Pancreas (tissue), 10 donors: ENCODE measurements at regions not wholly inside any gene's neighbourhood (a gene's known extent, or its start where the extent isn't known, plus 50 kb on each side); places are given as distances from the start of the nearest gene placed in this dataset.
A peak's percentile ranks its signal among the peaks of the same experiment; 100 is the strongest.

Experiments used
- ATAC-seq, 4 donors: fragments of 200-7000 bp; cut with Tn5 transposase; one replicate each; pipeline versions ENCODE4 v1.8.0 to v1.9.1; 2020; ENCODE audit warnings: mild to moderate bottlenecking in 4 of 4, moderate library complexity in 4 of 4
- DNase-seq, 6 donors: peaks; one replicate each; pipeline ENCODE4 v3.0.0-alpha.2; 2020
- FAIRE-seq: peaks from 2 replicates; lab custom pipeline; 2012; peaks lifted over from hg19 to GRCh38; lab: Jason Lieb, UNC
- H3K27ac ChIP-seq, 4 donors: fragments of 200-600 bp; sonication (generic); 1 replicate in 3 of 4; 2 replicates in 1 of 4; pipeline versions ENCODE4 v1.5.0 to v1.8.0; 2020
- H3K27me3 ChIP-seq, 4 donors: fragments of 200-600 bp; one replicate each; pipeline ENCODE4 v1.8.0; 2021
- H3K36me3 ChIP-seq, 3 donors: fragments of 200-600 bp; sonication (generic) in 1 of 3; one replicate each; pipeline versions ENCODE4 v1.5.0 to v1.8.0; 2020 to 2021
- H3K4me1 ChIP-seq, 3 donors: fragments of 200-600 bp; one replicate each; pipeline ENCODE4 v1.8.0; 2021
- H3K4me3 ChIP-seq, 4 donors: fragments of 200-600 bp; sonication (generic) in 2 of 4; one replicate each; pipeline versions ENCODE4 v1.5.0 to v1.8.0; 2020 to 2021
- H3K9me3 ChIP-seq, 4 donors: fragments of 200-600 bp; one replicate each; pipeline ENCODE4 v1.8.0; 2021
- CTCF ChIP-seq, 4 donors: fragments of 200-600 bp; sonication (generic) in 3 of 4; IDR thresholded peaks; one replicate each; pipeline versions ENCODE4 v1.5.0 to v1.8.0; 2021; ENCODE audit warnings: antibody characterized with exemption in 4 of 4
- WGBS, 2 donors: extraction: QIAGEN DNeasy Blood & Tissue Kit; methylation state at CpG; one replicate each; pipeline ENCODE4 v1.1.7; 2013; 5-methylcytosine and 5-hydroxymethylcytosine counted together
- intact Hi-C, 3 donors: fragments of 100-400 bp; cut with DNase I; formaldehyde crosslinking; loops; one replicate each; pipeline versions ENCODE4 v1.11.1 to v1.14.2; 2022
- donor health status: healthy with polysubstance abuse.
- donor health status: DM: no; HTN: no; CAD: no; lungs with moderate emphysema.
- donor health status: DM: no; HTN: no; CAD: no.
- donor health status: control.
- donor health status: control.
- donor health status: Bipolar disorder and iron deficiency.
- donor health status: DM: yes; HTN: yes; CAD: no.
- donor health status: DM: no; HTN: no; CAD: no.
- donor health status: DM: no; HTN: no; CAD: no.
- donor health status: DM: yes; HTN: yes; CAD: no.

DNA sequence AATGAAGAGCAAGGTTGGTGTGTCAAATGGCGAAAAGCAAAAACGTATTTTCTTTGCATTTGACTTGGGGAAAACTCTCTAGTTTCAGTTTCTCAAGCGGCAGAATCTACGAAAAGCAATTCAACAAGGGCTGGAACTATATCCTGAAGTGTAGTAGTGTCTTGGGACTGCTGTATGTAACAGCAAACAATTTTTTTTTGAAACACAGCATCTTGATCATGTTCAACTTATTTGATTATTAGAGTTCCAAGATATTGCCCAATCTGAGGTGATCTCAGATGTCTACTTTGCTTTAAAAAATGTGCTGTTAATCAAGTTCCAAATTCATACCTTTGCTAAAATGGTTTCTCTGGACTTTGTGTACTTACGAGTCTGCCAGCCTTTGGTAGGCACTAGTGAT is 120.6 kb downstream of the ZWINT start:
- H3K4me1 ChIP-seq: no peaks in the 10 kb centered on the region
- intact Hi-C loops: no loop called here
- H3K27me3 ChIP-seq: no peaks in the 10 kb centered on the region
- no peaks in the 10 kb centered on the region for H3K9me3 ChIP-seq
- 50 to 71% methylated on average over 5 of the region's 5 CpGs for WGBS, 2 donors
- FAIRE-seq (no peak), ATAC-seq (no peak), DNase-seq (no peak)
- H3K4me3 ChIP-seq: no peak overlapping the region
- H3K27ac ChIP-seq: no peak overlapping the region
- no peak for TF ChIP-seq CTCF (IDR thresholded peaks at IDR 0.05)
- no peaks in the 10 kb centered on the region for H3K36me3 ChIP-seq

GRCh38 chr10:56231436-56231835 is 129.6 kb downstream of the ZWINT start:
- intact Hi-C loops: no loop called here
- no peaks in the 10 kb centered on the region for H3K9me3 ChIP-seq
- 32 to 42% methylated on average over 5 of the region's 5 CpGs for WGBS, 2 donors
- DNase-seq (no peak), FAIRE-seq (no peak), ATAC-seq (no peak)
- H3K4me1 ChIP-seq: no peaks in the 10 kb centered on the region
- no peaks in the 10 kb centered on the region for H3K27me3 ChIP-seq
- no peaks in the 10 kb centered on the region for H3K36me3 ChIP-seq
- no peak overlapping the region for H3K27ac ChIP-seq
- TF ChIP-seq CTCF (IDR thresholded peaks at IDR 0.05): no peak
- H3K4me3 ChIP-seq: no peak overlapping the region

GRCh38 chr10:56222237-56222636 is 138.8 kb downstream of the ZWINT start:
- intact Hi-C loops: no loop called here
- ATAC-seq: no peak

DNA sequence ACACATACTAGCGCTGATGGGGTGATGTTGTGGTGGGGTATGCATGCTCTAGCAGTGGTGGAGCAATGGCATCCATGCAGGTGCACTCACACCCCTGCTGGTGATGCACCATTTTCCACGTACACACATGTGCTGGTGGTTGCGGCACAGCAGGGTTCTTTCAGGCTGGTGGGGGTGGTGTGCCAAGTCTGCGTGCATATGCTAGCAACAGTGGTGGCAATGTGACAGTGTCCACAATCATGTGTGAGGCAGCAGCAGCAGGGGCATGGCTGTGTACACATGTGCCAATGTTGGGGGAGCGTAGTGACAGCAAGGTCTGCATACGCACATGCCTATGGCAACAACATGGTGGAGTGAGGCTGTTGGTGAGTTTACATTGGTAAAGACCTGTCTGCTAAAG is 148.1 kb downstream of the ZWINT start:
- ATAC-seq: no peak
- Histone ChIP-seq H3K4me3 (no peak overlapping the region), H3K27ac (no peak overlapping the region), H3K27me3 (no peaks in the 10 kb centered on the region), H3K36me3 (no peaks in the 10 kb centered on the region), H3K9me3 (no peaks in the 10 kb centered on the region), H3K4me1 (no peaks in the 10 kb centered on the region)
- FAIRE-seq: no peak
- DNase-seq: peak in 1 of 6 donors; percentile 18
- intact Hi-C loops: no loop called here
- no peak for TF ChIP-seq CTCF (IDR thresholded peaks at IDR 0.05)
- 75 to 80% methylated on average over 6 of the region's 6 CpGs for WGBS, 2 donors

More at GRCh38 chr10:56222237-56222636, 138.8 kb downstream of the ZWINT start:
- Histone ChIP-seq H3K27ac (no peak overlapping the region), H3K4me3 (no peak overlapping the region), H3K9me3 (no peaks in the 10 kb centered on the region), H3K4me1 (no peaks in the 10 kb centered on the region), H3K36me3 (no peaks in the 10 kb centered on the region), H3K27me3 (no peaks in the 10 kb centered on the region)
- DNase-seq (no peak), FAIRE-seq (no peak)
- 47 to 68% methylated on average over 3 of the region's 3 CpGs for WGBS, 2 donors
- no peak for TF ChIP-seq CTCF (IDR thresholded peaks at IDR 0.05)

DNA sequence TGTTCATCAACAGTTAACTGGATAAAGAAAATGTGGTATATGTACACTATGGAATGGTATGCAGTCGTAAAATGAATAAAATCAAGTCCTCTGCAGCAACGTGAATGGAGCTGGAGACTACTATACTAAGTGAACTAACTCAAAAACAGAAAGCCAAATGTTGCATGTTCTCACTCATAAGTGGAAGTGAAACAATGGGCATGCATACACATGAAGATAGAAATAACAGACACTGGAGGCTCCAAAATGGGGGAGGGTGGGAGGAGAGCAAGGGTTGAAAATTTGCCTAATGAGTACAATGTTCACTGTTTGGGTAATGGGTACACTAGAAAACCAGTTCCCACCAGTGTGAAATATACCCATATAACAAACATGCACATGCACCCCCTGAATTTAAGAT is 179.5 kb downstream of the ZWINT start:
- Histone ChIP-seq H3K36me3 (no peaks in the 10 kb centered on the region), H3K4me1 (no peaks in the 10 kb centered on the region), H3K4me3 (no peak overlapping the region), H3K9me3 (no peaks in the 10 kb centered on the region), H3K27me3 (no peaks in the 10 kb centered on the region), H3K27ac (no peak overlapping the region)
- ATAC-seq (no peak), FAIRE-seq (no peak), DNase-seq (no peak)
- no peak for TF ChIP-seq CTCF (IDR thresholded peaks at IDR 0.05)
- intact Hi-C loops: no loop called here
- 36 to 47% methylated on average over 2 of the region's 2 CpGs for WGBS, 2 donors
